ENCODE measurements at regions not wholly inside any gene's neighbourhood (a gene's known extent, or its start where the extent isn't known, plus 50 kb on each side); places are given as distances from the start of the nearest gene placed in this dataset.

- intact Hi-C loops (cut with DNase I) = no loop called here
- H3K27ac ChIP-seq = no peak overlapping the region
- no peaks in the 10 kb centered on the region for H3K9me3 ChIP-seq
- H3K27me3 ChIP-seq = no peaks in the 10 kb centered on the region
- no peaks in the 10 kb centered on the region for H3K4me1 ChIP-seq
- no peaks in the 10 kb centered on the region for H3K36me3 ChIP-seq
- no peak overlapping the region for H3K4me3 ChIP-seq
- no peak for DNase-seq (ENCODE audit: extremely low spot score in 2 of 2)
- TF ChIP-seq CTCF (IDR thresholded peaks at IDR 0.05) (no peak), POLR2AphosphoS5 (IDR thresholded peaks at IDR 0.05; ENCODE audit: insufficient read depth in 1 of 2, low read depth in 1 of 2) (no peak), POLR2A (IDR thresholded peaks at IDR 0.05) (no peak)
Measured at GRCh38 chr5:14988223-14988622, 116.6 kb upstream of the ANKH start.

DNA sequence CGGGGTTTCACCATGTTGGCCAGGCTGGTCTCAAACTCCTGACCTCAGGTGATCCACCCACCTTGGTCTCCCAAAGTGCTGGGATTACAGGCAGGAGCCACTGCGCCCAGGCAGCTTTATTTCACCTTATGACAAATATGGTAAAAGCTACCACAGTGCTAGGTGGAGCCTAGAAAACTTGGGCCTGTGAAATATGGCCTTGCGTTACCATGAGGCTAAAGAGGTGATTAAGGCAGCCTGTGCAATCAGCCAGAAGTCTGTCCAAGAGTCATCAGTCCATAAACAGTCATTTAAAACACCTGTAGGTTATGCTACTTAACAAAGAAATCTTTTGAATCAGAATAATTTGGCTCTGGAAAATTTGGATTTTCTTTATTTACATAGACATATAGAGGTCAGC lies 114.8 kb upstream of the ANKH start:
- intact Hi-C loops (cut with DNase I) = no loop called here
- no peaks in the 10 kb centered on the region for H3K27me3 ChIP-seq
- no peak for DNase-seq (ENCODE audit: extremely low spot score in 2 of 2)
- H3K36me3 ChIP-seq = no peaks in the 10 kb centered on the region
- H3K9me3 ChIP-seq = no peaks in the 10 kb centered on the region
- TF ChIP-seq POLR2A (IDR thresholded peaks at IDR 0.05) (no peak), CTCF (IDR thresholded peaks at IDR 0.05) (no peak), POLR2AphosphoS5 (IDR thresholded peaks at IDR 0.05; ENCODE audit: insufficient read depth in 1 of 2, low read depth in 1 of 2) (no peak)
- no peak overlapping the region for H3K27ac ChIP-seq
- no peaks in the 10 kb centered on the region for H3K4me1 ChIP-seq
- H3K4me3 ChIP-seq = no peak overlapping the region

GRCh38 chr5:14983666-14984441 lies 112.3 kb upstream of the ANKH start:
- intact Hi-C loops (cut with DNase I) = no loop called here
- TF ChIP-seq POLR2AphosphoS5 (IDR thresholded peaks at IDR 0.05; ENCODE audit: insufficient read depth in 1 of 2, low read depth in 1 of 2) (no peak), CTCF (IDR thresholded peaks at IDR 0.05) (no peak), POLR2A (IDR thresholded peaks at IDR 0.05) (no peak)
- no peaks in the 10 kb centered on the region for H3K27me3 ChIP-seq

GRCh38 chr5:14980698-14981097 lies 109.1 kb upstream of the ANKH start:
- TF ChIP-seq CTCF (IDR thresholded peaks at IDR 0.05) (no peak), POLR2AphosphoS5 (IDR thresholded peaks at IDR 0.05; ENCODE audit: insufficient read depth in 1 of 2, low read depth in 1 of 2) (no peak), POLR2A (IDR thresholded peaks at IDR 0.05) (no peak)
- Histone ChIP-seq H3K4me1 (no peaks in the 10 kb centered on the region), H3K4me3 (no peak overlapping the region), H3K27ac (no peak overlapping the region), H3K9me3 (no peaks in the 10 kb centered on the region), H3K27me3 (no peaks in the 10 kb centered on the region), H3K36me3 (no peaks in the 10 kb centered on the region)
- DNase-seq (ENCODE audit: extremely low spot score in 2 of 2) = no peak
- intact Hi-C loops (cut with DNase I) = no loop called here

More at GRCh38 chr5:14983666-14984441, 112.3 kb upstream of the ANKH start:
- H3K36me3 ChIP-seq = no peaks in the 10 kb centered on the region
- no peaks in the 10 kb centered on the region for H3K9me3 ChIP-seq
- DNase-seq (ENCODE audit: extremely low spot score in 2 of 2) = no peak
- no peaks in the 10 kb centered on the region for H3K4me1 ChIP-seq
- H3K4me3 ChIP-seq = no peak overlapping the region
- H3K27ac ChIP-seq = no peak overlapping the region

GRCh38 chr5:14977058-14977685 lies 105.6 kb upstream of the ANKH start:
- H3K4me3 ChIP-seq = no peak overlapping the region
- H3K27ac ChIP-seq = no peak overlapping the region
- H3K36me3 ChIP-seq = no peaks in the 10 kb centered on the region
- H3K9me3 ChIP-seq = no peaks in the 10 kb centered on the region
- TF ChIP-seq POLR2A (IDR thresholded peaks at IDR 0.05) (no peak), POLR2AphosphoS5 (IDR thresholded peaks at IDR 0.05; ENCODE audit: insufficient read depth in 1 of 2, low read depth in 1 of 2) (no peak), CTCF (IDR thresholded peaks at IDR 0.05) (no peak)
- H3K27me3 ChIP-seq = no peaks in the 10 kb centered on the region
- no peak for DNase-seq (ENCODE audit: extremely low spot score in 2 of 2)
- intact Hi-C loops (cut with DNase I) = no loop called here
- no peaks in the 10 kb centered on the region for H3K4me1 ChIP-seq

Data from vagina (tissue), 2 donors.